ENCODE measurements at regions not wholly inside any gene's neighbourhood (a gene's known extent, or its start where the extent isn't known, plus 50 kb on each side); places are given as distances from the start of the nearest gene placed in this dataset.
A peak's percentile ranks its signal among the peaks of the same experiment; 100 is the strongest.

DNA sequence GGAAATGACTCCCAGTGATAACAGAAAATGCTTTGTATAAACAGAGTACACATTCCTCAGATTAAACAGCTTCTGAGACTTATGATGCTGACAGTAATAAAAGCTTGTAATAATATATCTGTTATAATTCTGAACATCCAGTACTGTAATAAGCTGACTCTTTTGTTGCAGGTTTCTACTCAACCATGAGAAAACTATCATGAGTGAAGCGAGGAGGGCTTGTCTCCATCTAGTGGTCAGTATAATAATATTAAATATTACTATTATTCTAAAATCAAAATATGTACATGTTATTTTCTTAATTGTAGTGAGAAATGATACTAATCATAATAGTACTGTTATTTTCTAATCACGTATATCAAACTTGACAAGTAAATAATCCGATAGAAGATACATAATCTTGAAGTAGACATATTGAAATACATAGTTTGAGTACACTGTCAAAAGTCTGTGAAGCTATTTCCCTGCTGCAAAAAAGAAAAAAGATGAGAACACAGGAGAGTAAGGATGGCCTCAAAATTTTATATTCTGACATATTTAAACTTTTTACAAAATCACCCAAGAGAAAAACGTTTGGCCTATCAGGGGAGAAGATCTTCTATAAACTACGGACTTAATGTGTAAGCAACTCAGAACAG, 183.1 kb downstream of the MOXD1 start:
- no peak overlapping the region for H3K4me3 ChIP-seq (ENCODE audit: low read length)
- DNase-seq: no peak
- 64% methylated on average over 3 of the region's 5 CpGs for WGBS (ENCODE audit: insufficient coverage, low lambda C conversion rate)
- H3K4me1 ChIP-seq (ENCODE audit: control insufficient read depth, insufficient read depth, low read length): no peaks in the 10 kb centered on the region
- no peaks in the 10 kb centered on the region for H3K9me3 ChIP-seq (ENCODE audit: control insufficient read depth, low read depth, low read length)
- no peak overlapping the region for H3K27ac ChIP-seq (ENCODE audit: low read length)
- H3K27me3 ChIP-seq (ENCODE audit: control insufficient read depth, insufficient read depth, low read length): no peaks in the 10 kb centered on the region
- no peaks in the 10 kb centered on the region for H3K36me3 ChIP-seq (ENCODE audit: control insufficient read depth, insufficient read depth, low read length)

DNA sequence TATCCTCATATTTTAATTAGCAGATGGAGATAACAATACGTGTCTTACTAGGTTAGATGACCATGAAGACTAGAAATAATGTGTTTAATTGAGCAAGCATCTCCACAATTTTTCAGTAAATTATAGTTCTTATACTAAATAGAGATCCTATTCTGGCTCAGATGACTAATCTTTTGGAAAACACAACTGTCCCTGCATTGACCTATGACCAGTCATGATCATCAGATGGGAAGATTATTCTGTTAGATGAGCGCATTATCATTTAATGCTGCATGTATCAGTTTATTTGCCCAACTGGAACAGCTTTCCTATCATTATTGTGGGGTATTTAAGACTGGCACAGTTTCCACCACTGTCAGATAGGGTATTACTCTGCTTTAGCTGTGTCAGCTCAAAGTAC, 185.5 kb downstream of the MOXD1 start:
- no CpG with 5 or more reads among the region's 2 CpGs for WGBS (ENCODE audit: insufficient coverage, low lambda C conversion rate)
- Histone ChIP-seq H3K27ac (ENCODE audit: low read length) (no peak overlapping the region), H3K27me3 (ENCODE audit: control insufficient read depth, insufficient read depth, low read length) (no peaks in the 10 kb centered on the region), H3K9me3 (ENCODE audit: control insufficient read depth, low read depth, low read length) (no peaks in the 10 kb centered on the region), H3K4me3 (ENCODE audit: low read length) (no peak overlapping the region), H3K4me1 (ENCODE audit: control insufficient read depth, insufficient read depth, low read length) (no peaks in the 10 kb centered on the region), H3K36me3 (ENCODE audit: control insufficient read depth, insufficient read depth, low read length) (no peaks in the 10 kb centered on the region)
- DNase-seq: no peak

DNA sequence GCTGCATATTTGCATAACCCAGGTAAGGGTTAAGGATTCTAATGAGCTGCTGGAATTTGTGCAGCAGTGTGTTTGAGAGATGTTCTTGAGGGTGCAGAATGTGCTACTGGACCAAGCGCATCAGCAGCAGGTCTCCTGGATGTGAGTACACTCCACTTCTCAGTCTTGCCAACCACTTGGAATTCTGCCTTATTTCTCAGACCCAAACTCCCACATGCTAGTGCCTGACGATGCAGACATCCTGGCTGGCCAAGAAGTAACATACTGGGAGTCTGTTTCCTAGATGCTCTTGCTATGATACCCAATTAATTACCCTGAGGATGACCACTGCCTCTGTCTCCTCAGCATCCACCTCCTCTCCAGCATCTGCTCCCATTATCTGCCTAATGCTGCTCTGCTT, 186.6 kb downstream of the MOXD1 start:
- no peaks in the 10 kb centered on the region for H3K36me3 ChIP-seq (ENCODE audit: control insufficient read depth, insufficient read depth, low read length)
- H3K4me1 ChIP-seq (ENCODE audit: control insufficient read depth, insufficient read depth, low read length): no peaks in the 10 kb centered on the region
- no peaks in the 10 kb centered on the region for H3K27me3 ChIP-seq (ENCODE audit: control insufficient read depth, insufficient read depth, low read length)
- no peak overlapping the region for H3K4me3 ChIP-seq (ENCODE audit: low read length)
- DNase-seq: no peak
- H3K9me3 ChIP-seq (ENCODE audit: control insufficient read depth, low read depth, low read length): no peaks in the 10 kb centered on the region
- no CpG with 5 or more reads among the region's 2 CpGs for WGBS (ENCODE audit: insufficient coverage, low lambda C conversion rate)
- H3K27ac ChIP-seq (ENCODE audit: low read length): no peak overlapping the region

DNA sequence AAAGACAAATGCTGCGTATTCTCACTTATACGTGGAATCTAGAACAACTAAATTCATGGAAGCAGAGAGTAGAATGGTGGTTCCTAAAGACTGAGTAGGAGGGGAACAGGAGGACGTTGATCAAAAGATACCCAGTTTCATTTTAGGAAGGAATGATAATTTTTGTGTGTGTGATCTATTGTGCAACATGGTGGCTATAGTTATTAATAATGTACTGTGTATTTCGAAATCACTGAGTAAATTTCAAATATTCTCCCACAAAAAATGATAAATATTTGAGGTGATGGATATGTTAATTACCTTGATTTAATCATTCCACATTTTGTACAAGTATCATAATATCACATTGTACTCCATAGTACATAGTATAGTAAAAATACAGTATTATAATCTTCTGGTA, 187.5 kb downstream of the MOXD1 start:
- H3K27me3 ChIP-seq (ENCODE audit: control insufficient read depth, insufficient read depth, low read length): no peaks in the 10 kb centered on the region
- no peaks in the 10 kb centered on the region for H3K4me1 ChIP-seq (ENCODE audit: control insufficient read depth, insufficient read depth, low read length)
- no CpG with 5 or more reads among the region's 4 CpGs for WGBS (ENCODE audit: insufficient coverage, low lambda C conversion rate)
- H3K27ac ChIP-seq (ENCODE audit: low read length): no peak overlapping the region
- no peaks in the 10 kb centered on the region for H3K36me3 ChIP-seq (ENCODE audit: control insufficient read depth, insufficient read depth, low read length)
- no peaks in the 10 kb centered on the region for H3K9me3 ChIP-seq (ENCODE audit: control insufficient read depth, low read depth, low read length)
- no peak for DNase-seq
- H3K4me3 ChIP-seq (ENCODE audit: low read length): no peak overlapping the region

DNA sequence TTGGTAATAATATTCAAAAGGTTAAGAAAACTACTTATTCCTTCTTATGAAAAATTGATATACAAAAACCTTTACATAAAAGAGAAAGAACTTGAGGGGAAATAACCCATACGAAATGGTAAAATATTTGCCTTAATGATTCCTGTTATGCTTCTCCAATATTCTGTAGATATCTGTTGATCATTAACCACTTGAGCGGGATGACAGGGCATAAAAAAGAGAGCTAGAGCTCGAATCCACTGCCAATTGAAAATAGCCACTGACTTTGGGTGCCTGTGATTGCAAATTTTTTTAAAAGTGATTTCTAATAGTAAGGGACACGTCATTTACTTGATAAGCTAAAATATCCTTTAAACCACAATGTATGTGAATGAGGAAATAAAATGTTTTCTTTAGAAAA, 188.1 kb downstream of the MOXD1 start:
- no peak for DNase-seq
- H3K4me3 ChIP-seq (ENCODE audit: low read length): no peak overlapping the region
- no peaks in the 10 kb centered on the region for H3K4me1 ChIP-seq (ENCODE audit: control insufficient read depth, insufficient read depth, low read length)
- no peaks in the 10 kb centered on the region for H3K9me3 ChIP-seq (ENCODE audit: control insufficient read depth, low read depth, low read length)
- H3K27ac ChIP-seq (ENCODE audit: low read length): no peak overlapping the region
- WGBS (ENCODE audit: insufficient coverage, low lambda C conversion rate): 86% methylated on average over 2 of the region's 4 CpGs
- H3K27me3 ChIP-seq (ENCODE audit: control insufficient read depth, insufficient read depth, low read length): no peaks in the 10 kb centered on the region
- H3K36me3 ChIP-seq (ENCODE audit: control insufficient read depth, insufficient read depth, low read length): no peaks in the 10 kb centered on the region

DNA sequence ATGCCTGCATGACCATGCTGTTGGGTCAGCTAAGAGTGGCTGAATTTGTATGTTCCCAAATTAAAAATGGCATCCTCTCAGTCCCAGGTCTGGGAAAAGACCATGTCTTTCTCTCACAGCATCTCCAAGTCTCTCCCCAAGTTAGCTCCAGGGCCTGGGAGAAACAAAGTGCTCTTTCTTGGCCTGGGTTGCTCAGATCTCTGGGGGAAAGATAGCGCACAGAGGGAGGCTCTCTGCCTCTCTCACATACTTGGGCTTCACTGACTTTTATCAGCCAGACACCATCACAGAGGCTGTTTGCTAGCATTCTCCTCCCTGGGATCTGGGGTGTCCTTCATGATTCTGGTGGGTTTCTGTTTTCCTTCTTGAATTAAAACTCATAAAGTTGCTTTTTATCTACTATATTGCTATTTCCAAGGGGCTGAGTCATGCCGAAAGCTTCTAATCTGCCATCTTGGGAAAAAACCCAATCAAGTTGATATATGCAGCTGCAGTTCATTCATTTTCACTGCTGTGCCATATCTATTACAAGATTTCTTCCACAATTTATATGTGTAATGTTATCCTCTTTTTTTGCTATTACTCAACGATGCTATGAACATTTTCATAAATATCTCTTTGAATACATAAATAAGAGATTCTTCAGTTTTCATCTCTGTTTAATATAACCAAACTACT, 190.2 kb downstream of the MOXD1 start:
- H3K4me3 ChIP-seq (ENCODE audit: low read length): no peak overlapping the region
- no peaks in the 10 kb centered on the region for H3K36me3 ChIP-seq (ENCODE audit: control insufficient read depth, insufficient read depth, low read length)
- 100% methylated on average over 1 of the region's 3 CpGs for WGBS (ENCODE audit: insufficient coverage, low lambda C conversion rate)
- no peak for DNase-seq
- no peaks in the 10 kb centered on the region for H3K4me1 ChIP-seq (ENCODE audit: control insufficient read depth, insufficient read depth, low read length)
- H3K27ac ChIP-seq (ENCODE audit: low read length): no peak overlapping the region
- H3K27me3 ChIP-seq (ENCODE audit: control insufficient read depth, insufficient read depth, low read length): no peaks in the 10 kb centered on the region
- no peaks in the 10 kb centered on the region for H3K9me3 ChIP-seq (ENCODE audit: control insufficient read depth, low read depth, low read length)

DNA sequence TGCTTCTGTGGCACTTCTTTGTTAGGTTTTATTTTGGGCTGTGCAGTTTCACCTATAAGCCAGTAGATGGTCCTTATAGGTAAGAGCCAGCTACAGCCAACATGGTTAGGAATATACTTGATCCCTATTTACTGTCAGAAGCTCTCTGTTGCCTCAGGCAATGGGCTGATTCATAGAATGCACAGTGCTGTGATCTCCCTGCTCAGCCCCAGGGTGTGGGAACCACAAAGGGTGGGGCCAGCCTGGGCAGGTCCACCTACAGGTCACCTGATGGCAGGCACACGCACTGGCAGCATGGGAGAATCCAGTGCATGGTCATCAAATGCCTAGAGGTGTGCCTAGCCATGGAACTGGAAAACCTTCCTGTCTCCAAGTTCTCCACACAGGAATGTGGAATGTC, 191.9 kb downstream of the MOXD1 start:
- H3K36me3 ChIP-seq (ENCODE audit: control insufficient read depth, insufficient read depth, low read length): no peaks in the 10 kb centered on the region
- H3K4me1 ChIP-seq (ENCODE audit: control insufficient read depth, insufficient read depth, low read length): no peaks in the 10 kb centered on the region
- no CpG with 5 or more reads among the region's 1 CpG for WGBS (ENCODE audit: insufficient coverage, low lambda C conversion rate)
- DNase-seq: no peak
- H3K4me3 ChIP-seq (ENCODE audit: low read length): no peak overlapping the region
- no peaks in the 10 kb centered on the region for H3K9me3 ChIP-seq (ENCODE audit: control insufficient read depth, low read depth, low read length)
- no peak overlapping the region for H3K27ac ChIP-seq (ENCODE audit: low read length)
- H3K27me3 ChIP-seq (ENCODE audit: control insufficient read depth, insufficient read depth, low read length): no peaks in the 10 kb centered on the region

DNA sequence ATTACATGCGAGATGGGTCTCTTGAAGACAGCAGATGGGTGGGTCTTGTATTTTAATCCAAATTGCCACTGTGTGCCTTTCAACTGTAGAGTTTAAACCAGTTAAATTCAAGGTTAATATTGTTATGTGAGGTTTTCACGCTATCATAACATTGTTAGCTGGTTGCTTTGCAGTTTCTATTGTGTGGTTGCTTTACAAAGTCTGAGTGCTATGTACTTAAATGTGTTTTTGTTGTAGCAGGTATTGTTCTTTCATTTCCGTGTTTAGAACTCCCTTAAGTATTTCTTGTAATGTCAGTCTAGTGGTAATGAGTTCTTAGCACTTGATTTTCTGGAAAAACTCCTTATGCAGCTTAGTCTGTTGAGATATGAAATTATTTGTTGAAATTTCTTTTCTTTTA, 193.3 kb downstream of the MOXD1 start:
- Histone ChIP-seq H3K9me3 (ENCODE audit: control insufficient read depth, low read depth, low read length) (no peaks in the 10 kb centered on the region), H3K27ac (ENCODE audit: low read length) (no peak overlapping the region), H3K4me1 (ENCODE audit: control insufficient read depth, insufficient read depth, low read length) (no peaks in the 10 kb centered on the region), H3K4me3 (ENCODE audit: low read length) (no peak overlapping the region), H3K36me3 (ENCODE audit: control insufficient read depth, insufficient read depth, low read length) (no peaks in the 10 kb centered on the region), H3K27me3 (ENCODE audit: control insufficient read depth, insufficient read depth, low read length) (no peaks in the 10 kb centered on the region)
- WGBS (ENCODE audit: insufficient coverage, low lambda C conversion rate): 75% methylated on average over 2 of the region's 3 CpGs
- no peak for DNase-seq

DNA sequence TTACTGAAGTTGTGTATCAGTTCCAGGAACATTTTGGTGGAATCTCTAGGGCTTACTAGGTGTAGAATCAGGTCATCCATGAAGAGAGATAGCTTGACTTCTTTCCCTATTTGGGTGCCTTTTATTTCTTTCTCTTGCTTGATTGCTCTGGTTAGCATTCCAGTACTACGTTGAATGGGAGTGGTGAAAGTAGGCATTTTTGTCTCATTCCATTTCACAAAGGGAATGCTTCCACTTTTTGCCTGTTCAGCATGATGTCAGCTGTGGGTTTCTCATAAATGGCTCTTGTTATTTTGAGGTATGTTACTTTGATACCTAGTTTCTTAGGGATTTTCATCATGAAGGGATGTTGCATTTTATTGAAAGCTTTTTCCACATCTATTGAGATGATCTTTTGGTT, 195.3 kb downstream of the MOXD1 start:
- Histone ChIP-seq H3K36me3 (ENCODE audit: control insufficient read depth, insufficient read depth, low read length) (no peaks in the 10 kb centered on the region), H3K4me3 (ENCODE audit: low read length) (no peak overlapping the region), H3K27me3 (ENCODE audit: control insufficient read depth, insufficient read depth, low read length) (no peaks in the 10 kb centered on the region), H3K9me3 (ENCODE audit: control insufficient read depth, low read depth, low read length) (no peaks in the 10 kb centered on the region), H3K4me1 (ENCODE audit: control insufficient read depth, insufficient read depth, low read length) (no peaks in the 10 kb centered on the region), H3K27ac (ENCODE audit: low read length) (no peak overlapping the region)
- DNase-seq: no peak
- 67% methylated on average over 1 of the region's 1 CpG for WGBS (ENCODE audit: insufficient coverage, low lambda C conversion rate)

DNA sequence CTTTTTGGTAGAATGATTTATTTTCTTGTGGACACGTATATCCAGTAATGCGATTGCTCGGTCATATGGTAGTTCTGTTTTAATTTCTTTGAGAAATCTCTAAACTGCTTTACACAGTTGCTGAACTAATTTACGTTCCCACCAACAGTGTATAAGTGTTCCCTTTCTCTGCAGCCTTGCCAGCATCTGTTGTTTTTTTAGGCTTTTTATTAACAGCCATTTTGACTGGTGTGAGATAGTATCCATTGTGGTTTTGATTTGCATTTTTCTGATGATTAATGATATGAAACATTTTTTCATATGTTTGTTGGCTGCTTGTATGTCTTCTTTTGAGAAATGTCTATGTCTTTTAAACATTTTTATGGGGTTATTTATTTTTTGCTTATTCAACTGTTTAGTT, 196.7 kb downstream of the MOXD1 start:
- no peak for DNase-seq
- no peaks in the 10 kb centered on the region for H3K4me1 ChIP-seq (ENCODE audit: control insufficient read depth, insufficient read depth, low read length)
- H3K9me3 ChIP-seq (ENCODE audit: control insufficient read depth, low read depth, low read length): no peaks in the 10 kb centered on the region
- 43% methylated on average over 1 of the region's 4 CpGs for WGBS (ENCODE audit: insufficient coverage, low lambda C conversion rate)
- no peak overlapping the region for H3K27ac ChIP-seq (ENCODE audit: low read length)
- no peaks in the 10 kb centered on the region for H3K36me3 ChIP-seq (ENCODE audit: control insufficient read depth, insufficient read depth, low read length)
- no peak overlapping the region for H3K4me3 ChIP-seq (ENCODE audit: low read length)
- H3K27me3 ChIP-seq (ENCODE audit: control insufficient read depth, insufficient read depth, low read length): no peaks in the 10 kb centered on the region

DNA sequence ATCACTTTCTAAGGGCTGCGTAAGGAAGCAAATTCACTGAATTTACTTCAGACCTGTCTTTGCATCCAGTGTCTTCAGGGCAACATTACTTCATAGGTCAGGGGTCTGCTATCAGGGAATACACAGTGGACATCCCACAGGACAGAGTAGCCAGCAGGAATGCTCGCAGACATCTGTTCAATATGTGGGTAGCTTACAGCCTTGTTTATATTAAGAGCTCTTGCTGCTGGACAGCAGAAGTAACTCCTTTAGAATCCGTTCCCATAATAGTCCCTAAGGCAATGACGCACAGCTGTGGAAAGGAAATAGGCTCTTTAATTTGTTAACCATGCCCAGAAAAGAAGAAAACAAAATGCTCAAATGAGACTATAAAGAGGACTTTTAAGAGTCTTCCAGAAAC, 198.7 kb downstream of the MOXD1 start:
- Histone ChIP-seq H3K4me3 (ENCODE audit: low read length) (no peak overlapping the region), H3K27me3 (ENCODE audit: control insufficient read depth, insufficient read depth, low read length) (no peaks in the 10 kb centered on the region), H3K36me3 (ENCODE audit: control insufficient read depth, insufficient read depth, low read length) (no peaks in the 10 kb centered on the region), H3K4me1 (ENCODE audit: control insufficient read depth, insufficient read depth, low read length) (no peaks in the 10 kb centered on the region), H3K27ac (ENCODE audit: low read length) (peak overlapping the region; percentile 10), H3K9me3 (ENCODE audit: control insufficient read depth, low read depth, low read length) (no peaks in the 10 kb centered on the region)
- no CpG with 5 or more reads among the region's 4 CpGs for WGBS (ENCODE audit: insufficient coverage, low lambda C conversion rate)
- DNase-seq: peak; percentile 38 to 59

All from large intestine (tissue), 3 donors.